Astrocyte (in vitro differentiated cells and primary cell): ENCODE measurements at regions not wholly inside any gene's neighbourhood (a gene's known extent, or its start where the extent isn't known, plus 50 kb on each side); places are given as distances from the start of the nearest gene placed in this dataset.

Experiments used
- EZH2 ChIP-seq: IDR thresholded peaks from 2 replicates; pipeline ENCODE4 v1.6.1; 2012; ENCODE audit warnings: mild to moderate bottlenecking, low read length, inconsistent platforms; ENCODE audit not compliant: insufficient read depth
- TF ChIP-seq, protein P1 (sequence below): IDR thresholded peaks from 2 replicates; pipeline ENCODE4 v1.5.1; 2011; ENCODE audit warnings: low read depth, mild to moderate bottlenecking, inconsistent platforms, low read length, moderate library complexity; ENCODE audit not compliant: insufficient read depth

DNA sequence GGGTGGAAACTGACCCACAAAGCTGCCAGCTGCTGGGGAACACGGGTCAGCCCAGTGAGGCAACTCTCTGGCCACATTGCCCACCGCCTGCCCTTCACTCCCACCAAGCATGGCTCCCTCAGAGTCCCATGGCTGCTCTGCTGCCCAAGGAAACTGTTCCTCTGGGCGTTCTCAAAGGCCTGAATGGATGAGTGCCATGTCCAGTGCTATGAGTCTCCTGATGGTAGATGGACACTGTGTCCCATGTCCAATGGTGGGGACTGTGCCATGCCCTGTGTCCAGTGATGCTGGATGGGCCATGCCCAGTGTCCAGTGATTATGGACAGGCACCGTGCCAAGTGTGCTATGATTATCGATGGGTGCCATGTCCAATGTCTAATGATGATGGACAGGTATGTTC, 88.8 kb downstream of the ANKRD10 start:
- TF ChIP-seq EZH2: no peak
- TF ChIP-seq, protein P1, sequence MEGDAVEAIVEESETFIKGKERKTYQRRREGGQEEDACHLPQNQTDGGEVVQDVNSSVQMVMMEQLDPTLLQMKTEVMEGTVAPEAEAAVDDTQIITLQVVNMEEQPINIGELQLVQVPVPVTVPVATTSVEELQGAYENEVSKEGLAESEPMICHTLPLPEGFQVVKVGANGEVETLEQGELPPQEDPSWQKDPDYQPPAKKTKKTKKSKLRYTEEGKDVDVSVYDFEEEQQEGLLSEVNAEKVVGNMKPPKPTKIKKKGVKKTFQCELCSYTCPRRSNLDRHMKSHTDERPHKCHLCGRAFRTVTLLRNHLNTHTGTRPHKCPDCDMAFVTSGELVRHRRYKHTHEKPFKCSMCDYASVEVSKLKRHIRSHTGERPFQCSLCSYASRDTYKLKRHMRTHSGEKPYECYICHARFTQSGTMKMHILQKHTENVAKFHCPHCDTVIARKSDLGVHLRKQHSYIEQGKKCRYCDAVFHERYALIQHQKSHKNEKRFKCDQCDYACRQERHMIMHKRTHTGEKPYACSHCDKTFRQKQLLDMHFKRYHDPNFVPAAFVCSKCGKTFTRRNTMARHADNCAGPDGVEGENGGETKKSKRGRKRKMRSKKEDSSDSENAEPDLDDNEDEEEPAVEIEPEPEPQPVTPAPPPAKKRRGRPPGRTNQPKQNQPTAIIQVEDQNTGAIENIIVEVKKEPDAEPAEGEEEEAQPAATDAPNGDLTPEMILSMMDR: no peak
